Liver (tissue), 8 donors: ENCODE measurements at regions not wholly inside any gene's neighbourhood (a gene's known extent, or its start where the extent isn't known, plus 50 kb on each side); places are given as distances from the start of the nearest gene placed in this dataset.

Experiments used
- DNase-seq: peaks from one replicate; pipeline ENCODE4 v3.0.0-alpha.2; 2017; ENCODE audit warnings: low spot score
- H3K27ac ChIP-seq, 2 donors: one replicate each; pipeline ENCODE4 v1.7.0; 2013; ENCODE audit warnings: inconsistent platforms in 2 of 2, low read length in 2 of 2, control low read depth in 1 of 2, low read depth in 1 of 2, mild to moderate bottlenecking in 1 of 2
- H3K27me3 ChIP-seq, 4 donors: one replicate each; pipeline versions ENCODE4 v1.6.1 to v1.7.0; 2013; ENCODE audit warnings: low read length in 3 of 4, inconsistent platforms in 1 of 4, mild to moderate bottlenecking in 1 of 4, moderate library complexity in 1 of 4; ENCODE audit not compliant: control insufficient read depth in 4 of 4, insufficient read depth in 4 of 4
- H3K36me3 ChIP-seq, 4 donors: one replicate each; pipeline versions ENCODE4 v1.6.1 to v1.7.0; 2013; ENCODE audit warnings: low read length in 3 of 4, mild to moderate bottlenecking in 3 of 4, low read depth in 1 of 4, moderate library complexity in 1 of 4; ENCODE audit not compliant: control insufficient read depth in 4 of 4, insufficient read depth in 3 of 4
- H3K4me1 ChIP-seq, 4 donors: one replicate each; pipeline versions ENCODE4 v1.6.1 to v1.7.0; 2013; ENCODE audit warnings: low read length in 3 of 4, mild to moderate bottlenecking in 3 of 4, moderate library complexity in 1 of 4; ENCODE audit not compliant: control insufficient read depth in 4 of 4, insufficient read depth in 4 of 4
- H3K4me3 ChIP-seq, 3 donors: one replicate each; pipeline versions ENCODE4 v1.6.1 to v1.7.0; 2013; ENCODE audit warnings: low read length in 3 of 3, control low read depth in 1 of 3, low read depth in 1 of 3, mild to moderate bottlenecking in 1 of 3
- H3K9ac ChIP-seq, 2 donors: one replicate each; pipeline ENCODE4 v1.7.0; 2013; ENCODE audit warnings: low read length in 2 of 2, mild to moderate bottlenecking in 2 of 2, moderate library complexity in 2 of 2, control low read depth in 1 of 2, low read depth in 1 of 2
- H3K9me3 ChIP-seq, 4 donors: one replicate each; pipeline versions ENCODE4 v1.6.1 to v1.7.0; 2013; ENCODE audit warnings: low read length in 3 of 4; ENCODE audit not compliant: control insufficient read depth in 4 of 4
- EGR1 ChIP-seq, 2 donors: IDR thresholded peaks; 2 replicates each; pipeline ENCODE4 v1.6.1; 2016 to 2018; ENCODE audit warnings: antibody characterized with exemption in 2 of 2, low read depth in 2 of 2
- FOXA1 ChIP-seq: IDR thresholded peaks from 2 replicates; pipeline ENCODE4 v1.6.1; 2016; ENCODE audit warnings: antibody characterized with exemption
- FOXA2 ChIP-seq: IDR thresholded peaks from 2 replicates; pipeline ENCODE4 v1.6.1; 2016; ENCODE audit warnings: antibody characterized with exemption
- GABPA ChIP-seq, 2 donors: IDR thresholded peaks in 1 of 2; conservative IDR thresholded peaks in 1 of 2; 2 replicates each; pipeline ENCODE4 v1.6.1; 2016; ENCODE audit warnings: antibody characterized with exemption in 2 of 2, mild to moderate bottlenecking in 1 of 2, moderate library complexity in 1 of 2
- HNF4A ChIP-seq, 2 donors: conservative IDR thresholded peaks; 2 replicates each; pipeline ENCODE4 v1.6.1; 2016; ENCODE audit warnings: antibody characterized with exemption in 2 of 2, mild to moderate bottlenecking in 2 of 2
- HNF4G ChIP-seq: IDR thresholded peaks from 2 replicates; pipeline ENCODE4 v1.6.1; 2016; ENCODE audit warnings: antibody characterized with exemption
- JUND ChIP-seq, 2 donors: IDR thresholded peaks; 2 replicates each; pipeline ENCODE4 v1.6.1; 2016; ENCODE audit warnings: antibody characterized with exemption in 2 of 2
- MAX ChIP-seq: IDR thresholded peaks from 2 replicates; pipeline ENCODE4 v1.6.1; 2016; ENCODE audit warnings: antibody characterized with exemption
- NR2F2 ChIP-seq: IDR thresholded peaks from 2 replicates; pipeline ENCODE4 v1.6.1; 2016; ENCODE audit warnings: antibody characterized with exemption
- RAD21 ChIP-seq, 2 donors: IDR thresholded peaks; 2 replicates each; pipeline ENCODE4 v1.6.1; 2016; ENCODE audit warnings: antibody characterized with exemption in 2 of 2, mild to moderate bottlenecking in 2 of 2
- REST ChIP-seq: IDR thresholded peaks from 2 replicates; pipeline ENCODE4 v1.6.1; 2016; ENCODE audit warnings: antibody characterized with exemption, mild to moderate bottlenecking
- RXRA ChIP-seq, 2 donors: IDR thresholded peaks; 2 replicates each; pipeline ENCODE4 v1.6.1; 2017 to 2018; ENCODE audit warnings: antibody characterized with exemption in 2 of 2, mild to moderate bottlenecking in 1 of 2
- SP1 ChIP-seq: IDR thresholded peaks from 2 replicates; pipeline ENCODE4 v1.6.1; 2018; ENCODE audit warnings: antibody characterized with exemption, mild to moderate bottlenecking
- TAF1 ChIP-seq: conservative IDR thresholded peaks from 2 replicates; pipeline ENCODE4 v1.6.1; 2016; ENCODE audit warnings: antibody characterized with exemption, mild to moderate bottlenecking
- YY1 ChIP-seq: IDR thresholded peaks from 2 replicates; pipeline ENCODE4 v1.6.1; 2016; ENCODE audit warnings: antibody characterized with exemption, mild to moderate bottlenecking
- WGBS: extraction: QIAGEN DNeasy Blood & Tissue Kit; methylation state at CpG from one replicate; pipeline ENCODE4 v1.1.7; 2013; 5-methylcytosine and 5-hydroxymethylcytosine counted together
- TF ChIP-seq, protein P1 (sequence below): IDR thresholded peaks from 2 replicates; pipeline ENCODE4 v1.6.1; 2016; ENCODE audit warnings: antibody characterized with exemption
- TF ChIP-seq, protein P2 (sequence below): IDR thresholded peaks from 2 replicates; pipeline ENCODE4 v1.6.1; 2016; ENCODE audit warnings: antibody characterized with exemption
- TF ChIP-seq, protein P3 (sequence below): fragments of 150-350 bp; IDR thresholded peaks from 2 replicates; pipeline ENCODE4 v1.5.1; 2017; ENCODE audit warnings: improper control_type of control experiment, low read depth, low read length; ENCODE audit not compliant: missing input control
- donor health status: healthy.
- donor health status: healthy.
- donor health status: healthy.
- donor health status: healthy.
- donor health status: healthy.

DNA sequence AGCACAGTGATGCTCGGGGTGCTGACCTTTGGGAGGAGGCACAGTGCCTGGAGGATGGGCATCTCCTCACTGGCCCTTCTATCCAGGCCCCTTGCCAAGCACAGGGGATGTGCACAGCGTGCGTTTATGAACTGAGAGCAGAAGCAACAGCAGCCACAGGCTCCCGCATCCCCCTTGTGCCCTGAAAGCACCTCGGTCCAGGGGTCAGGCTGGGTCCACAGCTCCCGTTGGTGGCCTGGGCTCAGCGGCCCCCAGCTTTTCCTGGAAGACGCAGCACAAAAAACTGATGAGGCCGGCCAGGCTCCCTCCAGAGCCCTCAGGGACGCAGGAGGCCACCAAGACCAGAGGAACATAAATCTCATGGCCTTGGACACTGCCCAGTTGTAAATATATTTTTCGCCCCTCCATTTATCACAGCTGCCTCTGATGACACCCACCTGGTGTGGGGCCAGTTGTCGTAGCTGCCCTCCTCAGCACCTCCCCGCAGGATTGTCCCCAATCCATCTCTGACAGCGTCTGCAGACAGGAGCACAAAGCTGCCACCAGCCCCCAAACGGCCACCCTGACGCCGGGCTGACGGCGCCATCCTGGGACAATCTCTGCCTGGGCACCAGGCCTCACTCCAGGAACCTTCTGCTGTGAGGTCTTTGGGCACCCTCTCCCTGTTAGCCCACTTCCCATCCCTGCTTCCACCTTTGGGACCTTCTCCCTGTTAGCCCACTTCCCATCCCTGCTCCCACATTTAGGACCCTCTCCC lies 203.1 kb downstream of the BRD1 start:
- 69% methylated on average over 19 of the region's 19 CpGs for WGBS
- no peak overlapping the region for H3K27ac ChIP-seq
- H3K4me1 ChIP-seq = no peaks in the 10 kb centered on the region
- H3K9ac ChIP-seq = no peak overlapping the region
- TF ChIP-seq, protein P1, sequence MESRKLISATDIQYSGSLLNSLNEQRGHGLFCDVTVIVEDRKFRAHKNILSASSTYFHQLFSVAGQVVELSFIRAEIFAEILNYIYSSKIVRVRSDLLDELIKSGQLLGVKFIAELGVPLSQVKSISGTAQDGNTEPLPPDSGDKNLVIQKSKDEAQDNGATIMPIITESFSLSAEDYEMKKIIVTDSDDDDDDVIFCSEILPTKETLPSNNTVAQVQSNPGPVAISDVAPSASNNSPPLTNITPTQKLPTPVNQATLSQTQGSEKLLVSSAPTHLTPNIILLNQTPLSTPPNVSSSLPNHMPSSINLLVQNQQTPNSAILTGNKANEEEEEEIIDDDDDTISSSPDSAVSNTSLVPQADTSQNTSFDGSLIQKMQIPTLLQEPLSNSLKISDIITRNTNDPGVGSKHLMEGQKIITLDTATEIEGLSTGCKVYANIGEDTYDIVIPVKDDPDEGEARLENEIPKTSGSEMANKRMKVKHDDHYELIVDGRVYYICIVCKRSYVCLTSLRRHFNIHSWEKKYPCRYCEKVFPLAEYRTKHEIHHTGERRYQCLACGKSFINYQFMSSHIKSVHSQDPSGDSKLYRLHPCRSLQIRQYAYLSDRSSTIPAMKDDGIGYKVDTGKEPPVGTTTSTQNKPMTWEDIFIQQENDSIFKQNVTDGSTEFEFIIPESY = no peak
- TF ChIP-seq REST = no peak
- no peak for TF ChIP-seq HNF4A (conservative IDR thresholded peaks at IDR 0.05)
- no peak for TF ChIP-seq SP1
- no peak for TF ChIP-seq RAD21 (IDR thresholded peaks at IDR 0.05)
- TF ChIP-seq, protein P2, sequence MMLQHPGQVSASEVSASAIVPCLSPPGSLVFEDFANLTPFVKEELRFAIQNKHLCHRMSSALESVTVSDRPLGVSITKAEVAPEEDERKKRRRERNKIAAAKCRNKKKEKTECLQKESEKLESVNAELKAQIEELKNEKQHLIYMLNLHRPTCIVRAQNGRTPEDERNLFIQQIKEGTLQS = no peak
- TF ChIP-seq NR2F2 = no peak
- TF ChIP-seq MAX = no peak
- no peak for TF ChIP-seq FOXA2
- no peak for TF ChIP-seq YY1
- no peak for TF ChIP-seq EGR1 (IDR thresholded peaks at IDR 0.05; ENCODE audit: low read depth in 2 of 2)
- TF ChIP-seq HNF4G = no peak
- TF ChIP-seq RXRA (IDR thresholded peaks at IDR 0.05) = no peak
- no peak for TF ChIP-seq FOXA1
- TF ChIP-seq, protein P3, sequence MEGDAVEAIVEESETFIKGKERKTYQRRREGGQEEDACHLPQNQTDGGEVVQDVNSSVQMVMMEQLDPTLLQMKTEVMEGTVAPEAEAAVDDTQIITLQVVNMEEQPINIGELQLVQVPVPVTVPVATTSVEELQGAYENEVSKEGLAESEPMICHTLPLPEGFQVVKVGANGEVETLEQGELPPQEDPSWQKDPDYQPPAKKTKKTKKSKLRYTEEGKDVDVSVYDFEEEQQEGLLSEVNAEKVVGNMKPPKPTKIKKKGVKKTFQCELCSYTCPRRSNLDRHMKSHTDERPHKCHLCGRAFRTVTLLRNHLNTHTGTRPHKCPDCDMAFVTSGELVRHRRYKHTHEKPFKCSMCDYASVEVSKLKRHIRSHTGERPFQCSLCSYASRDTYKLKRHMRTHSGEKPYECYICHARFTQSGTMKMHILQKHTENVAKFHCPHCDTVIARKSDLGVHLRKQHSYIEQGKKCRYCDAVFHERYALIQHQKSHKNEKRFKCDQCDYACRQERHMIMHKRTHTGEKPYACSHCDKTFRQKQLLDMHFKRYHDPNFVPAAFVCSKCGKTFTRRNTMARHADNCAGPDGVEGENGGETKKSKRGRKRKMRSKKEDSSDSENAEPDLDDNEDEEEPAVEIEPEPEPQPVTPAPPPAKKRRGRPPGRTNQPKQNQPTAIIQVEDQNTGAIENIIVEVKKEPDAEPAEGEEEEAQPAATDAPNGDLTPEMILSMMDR = no peak
- TF ChIP-seq JUND (IDR thresholded peaks at IDR 0.05) = no peak
- no peak for TF ChIP-seq TAF1
- TF ChIP-seq GABPA (IDR thresholded peaks at IDR 0.05 in 1 of 2, conservative IDR thresholded peaks at IDR 0.05 in 1 of 2) = no peak
- no peaks in the 10 kb centered on the region for H3K27me3 ChIP-seq
- H3K9me3 ChIP-seq = no peaks in the 10 kb centered on the region
- DNase-seq = no peak
- no peaks in the 10 kb centered on the region for H3K36me3 ChIP-seq
- H3K4me3 ChIP-seq = no peak overlapping the region
